ENCODE measurements at regions not wholly inside any gene's neighbourhood (a gene's known extent, or its start where the extent isn't known, plus 50 kb on each side); places are given as distances from the start of the nearest gene placed in this dataset.

GRCh38 chr3:62938583-62938982, 63.4 kb upstream of the CADPS start:
- H3K27ac ChIP-seq (ENCODE audit: low read depth, low read length): no peak overlapping the region
- POLR2A ChIA-PET: no interaction called here
- BruUV-seq (replicated peaks): no TSS peak
- no peaks in the 10 kb centered on the region for H3K9me3 ChIP-seq (ENCODE audit: control insufficient read depth in 1 of 2, insufficient read depth in 1 of 2, low read depth in 1 of 2, low read length in 2 of 2)
- CTCF ChIA-PET: no interaction called here
- H3K9ac ChIP-seq (ENCODE audit: low read length): no peak overlapping the region
- no peak overlapping the region for H2AFZ ChIP-seq (ENCODE audit: low read depth, low read length, poor library complexity, severe bottlenecking)
- ATAC-seq: no peak
- no peaks in the 10 kb centered on the region for H3K4me1 ChIP-seq (ENCODE audit: control insufficient read depth in 1 of 2, insufficient read depth in 2 of 2, low read length in 2 of 2)
- no peak overlapping the region for H3K4me2 ChIP-seq (ENCODE audit: low read length)
- RAD21 ChIA-PET (ENCODE audit: low non-redundant PET in 1 of 2, low total read pairs in 2 of 2, uncharacterized antibody in 2 of 2, unreplicated experiment in 2 of 2): no interaction called here
- intact Hi-C loops (cut with micrococcal nuclease): no loop called here
- H4K20me1 ChIP-seq (ENCODE audit: insufficient read depth): no peaks in the 10 kb centered on the region
- H3K4me3 ChIP-seq (replicated peaks in 1 of 2; ENCODE audit: low read depth in 1 of 2, low read length in 2 of 2): no peak overlapping the region
- no peak for DNase-seq (ENCODE audit: low read depth, low spot score)
- no peaks in the 10 kb centered on the region for H3K9me2 ChIP-seq (ENCODE audit: insufficient read depth)
- H3K79me2 ChIP-seq (ENCODE audit: insufficient read depth, low read length): no peaks in the 10 kb centered on the region
- H3K27me3 ChIP-seq (ENCODE audit: insufficient read depth, low read length): no peaks in the 10 kb centered on the region
- no peak for TF ChIP-seq POLR2A (IDR thresholded peaks at IDR 0.05; ENCODE audit: borderline replicate concordance, extremely low read depth, insufficient read depth, insufficient read length)
- H3K36me3 ChIP-seq (ENCODE audit: control insufficient read depth in 1 of 2, insufficient read depth in 2 of 2, low read length in 2 of 2): no peaks in the 10 kb centered on the region

- ATAC-seq: no peak
- POLR2A ChIA-PET: no interaction called here
These were observed 64.5 kb upstream of the CADPS start for GRCh38 chr3:62939707-62940106.

More at GRCh38 chr3:62939707-62940106, 64.5 kb upstream of the CADPS start:
- no peaks in the 10 kb centered on the region for H3K36me3 ChIP-seq (ENCODE audit: control insufficient read depth in 1 of 2, insufficient read depth in 2 of 2, low read length in 2 of 2)
- H3K4me3 ChIP-seq (replicated peaks in 1 of 2; ENCODE audit: low read depth in 1 of 2, low read length in 2 of 2): no peak overlapping the region
- CTCF ChIA-PET: no interaction called here
- RAD21 ChIA-PET (ENCODE audit: low non-redundant PET in 1 of 2, low total read pairs in 2 of 2, uncharacterized antibody in 2 of 2, unreplicated experiment in 2 of 2): no interaction called here
- H3K9ac ChIP-seq (ENCODE audit: low read length): no peak overlapping the region
- H3K79me2 ChIP-seq (ENCODE audit: insufficient read depth, low read length): no peaks in the 10 kb centered on the region
- no peaks in the 10 kb centered on the region for H3K4me1 ChIP-seq (ENCODE audit: control insufficient read depth in 1 of 2, insufficient read depth in 2 of 2, low read length in 2 of 2)
- no peak for DNase-seq (ENCODE audit: low read depth, low spot score)
- H4K20me1 ChIP-seq (ENCODE audit: insufficient read depth): no peaks in the 10 kb centered on the region
- H3K9me3 ChIP-seq (ENCODE audit: control insufficient read depth in 1 of 2, insufficient read depth in 1 of 2, low read depth in 1 of 2, low read length in 2 of 2): no peaks in the 10 kb centered on the region
- BruUV-seq (replicated peaks): no TSS peak
- H3K27ac ChIP-seq (ENCODE audit: low read depth, low read length): no peak overlapping the region
- no peaks in the 10 kb centered on the region; the same call in 1 of the 2 replicates for H3K27me3 ChIP-seq (ENCODE audit: insufficient read depth, low read length)
- no peaks in the 10 kb centered on the region for H3K9me2 ChIP-seq (ENCODE audit: insufficient read depth)
- no peak overlapping the region for H3K4me2 ChIP-seq (ENCODE audit: low read length)
- H2AFZ ChIP-seq (ENCODE audit: low read depth, low read length, poor library complexity, severe bottlenecking): no peak overlapping the region
- intact Hi-C loops (cut with micrococcal nuclease): no loop called here
- TF ChIP-seq EZH2 (IDR thresholded peaks at IDR 0.05): no peak
- TF ChIP-seq SRF (IDR thresholded peaks at IDR 0.05; ENCODE audit: low read depth): no peak
- TF ChIP-seq EGR1 (IDR thresholded peaks at IDR 0.05; ENCODE audit: low read depth): no peak
- no peak for TF ChIP-seq SIN3A (IDR thresholded peaks at IDR 0.05; ENCODE audit: low read depth)
- TF ChIP-seq REST (IDR thresholded peaks at IDR 0.05; ENCODE audit: low read depth): no peak
- no peak for TF ChIP-seq POLR2AphosphoS5 (IDR thresholded peaks at IDR 0.05; ENCODE audit: low read depth, low read length)
- TF ChIP-seq, protein P1, sequence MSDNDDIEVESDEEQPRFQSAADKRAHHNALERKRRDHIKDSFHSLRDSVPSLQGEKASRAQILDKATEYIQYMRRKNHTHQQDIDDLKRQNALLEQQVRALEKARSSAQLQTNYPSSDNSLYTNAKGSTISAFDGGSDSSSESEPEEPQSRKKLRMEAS (IDR thresholded peaks at IDR 0.05): no peak
